Stimulated activated CD4-positive, alpha-beta T cell treated with anti-CD3 and anti-CD28 coated beads, Interleukin-12 subunit alpha, Interleukin-12 subunit beta, amount 100 ng/mL, for 24 hours (primary cell): ENCODE measurements at regions not wholly inside any gene's neighbourhood (a gene's known extent, or its start where the extent isn't known, plus 50 kb on each side); places are given as distances from the start of the nearest gene placed in this dataset.

Experiments
- DNase-seq, 2 experiments: peaks; one replicate each; pipeline ENCODE4 v3.0.0-alpha.2; 2020; ENCODE audit warnings: low read depth in 2 of 2

DNA sequence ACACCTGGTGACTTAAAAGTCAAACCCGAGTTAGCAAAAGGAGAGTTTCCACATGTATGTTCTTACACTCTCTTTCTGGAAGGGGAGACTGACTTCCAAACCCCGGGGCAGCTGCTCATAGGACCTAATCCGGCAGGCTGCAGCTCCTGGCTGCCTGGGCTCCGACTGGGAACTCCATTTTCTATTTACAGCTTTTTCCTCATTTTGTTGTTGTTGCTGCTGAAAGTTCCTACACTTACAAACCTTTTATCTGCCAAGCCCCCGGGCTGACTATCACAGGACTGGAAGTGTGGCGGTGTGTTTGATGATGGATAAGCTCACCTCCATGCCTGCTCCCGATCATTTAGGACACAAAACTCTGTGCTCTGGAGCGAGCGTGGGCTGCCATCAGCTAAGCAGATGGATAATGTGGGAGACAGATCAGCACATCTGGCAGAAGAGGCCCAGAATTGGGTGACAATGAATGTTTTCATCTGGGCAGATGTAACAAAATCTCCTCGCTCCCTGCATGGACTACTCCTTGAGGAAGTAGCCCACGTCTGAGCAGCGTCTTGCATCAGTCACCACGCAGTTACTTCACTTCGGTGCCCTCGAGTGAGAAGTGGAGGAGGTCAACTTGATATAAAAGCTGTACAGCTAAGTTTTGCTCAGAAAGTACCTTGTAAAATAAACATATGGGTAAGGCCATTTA is 114.4 kb upstream of the COPS8 start:
- no peak for DNase-seq

DNA sequence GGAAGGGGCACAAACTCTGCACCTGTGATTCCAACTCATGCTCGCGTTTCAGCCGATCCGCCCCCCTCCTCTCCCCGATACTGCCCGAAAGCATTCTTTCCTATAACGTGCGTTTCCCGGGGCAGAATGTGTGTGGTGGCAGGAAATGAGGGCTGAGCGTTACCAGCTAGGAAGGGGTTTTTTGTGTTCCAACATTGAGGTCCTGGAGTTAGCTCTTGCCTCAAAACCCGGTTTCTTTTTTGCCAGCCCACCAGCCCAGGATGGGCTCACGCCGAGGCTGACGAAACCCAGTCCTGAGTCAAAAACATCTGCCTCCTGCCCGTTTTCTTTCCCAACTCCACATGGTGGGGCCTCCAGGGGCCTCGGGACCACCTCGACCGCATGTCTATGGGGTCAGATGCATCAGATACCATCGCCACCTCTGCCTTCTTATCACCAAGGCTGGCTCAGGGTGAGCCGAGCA is 113.7 kb upstream of the COPS8 start:
- no peak for DNase-seq

DNA sequence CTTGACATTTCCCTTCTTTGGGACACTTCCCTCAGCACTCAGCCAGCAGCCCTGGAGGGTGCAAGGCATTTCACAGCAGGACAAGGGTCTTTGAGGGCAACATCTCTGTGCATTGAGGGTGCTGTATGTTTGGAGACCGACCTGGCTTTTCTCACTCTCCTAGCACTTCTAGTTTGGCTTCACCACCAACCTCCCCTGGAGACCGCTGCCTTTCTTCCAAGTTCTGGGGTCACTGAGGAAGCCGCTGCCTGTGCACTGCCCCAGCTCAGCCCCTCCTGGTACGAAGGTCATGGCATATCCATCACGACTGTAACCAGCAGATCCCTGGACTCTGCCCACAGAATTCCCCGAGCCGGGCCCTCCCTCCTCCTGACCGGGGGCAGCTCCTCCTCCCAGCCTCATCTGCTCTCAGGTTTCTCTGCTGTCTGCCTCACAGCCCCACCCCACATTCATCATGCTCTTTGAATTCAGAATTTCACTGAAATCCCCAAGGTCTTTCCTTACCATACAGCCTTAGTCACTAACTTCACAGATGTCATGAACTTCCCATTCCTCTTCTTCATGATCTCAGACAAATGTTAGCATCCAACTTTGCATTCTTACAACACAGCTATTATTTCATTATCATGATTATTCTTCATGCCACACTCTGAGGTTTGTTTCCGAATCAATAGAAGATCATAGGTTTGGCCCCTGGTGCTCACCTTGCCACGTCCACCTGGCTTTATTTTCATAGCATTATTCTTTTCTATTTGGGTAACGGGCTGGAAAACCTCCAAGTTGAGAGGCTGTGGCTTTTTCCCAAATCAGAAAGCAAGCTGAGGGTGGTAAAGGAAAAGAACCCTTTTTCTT is 113.0 kb upstream of the COPS8 start:
- DNase-seq, result no peak

DNA sequence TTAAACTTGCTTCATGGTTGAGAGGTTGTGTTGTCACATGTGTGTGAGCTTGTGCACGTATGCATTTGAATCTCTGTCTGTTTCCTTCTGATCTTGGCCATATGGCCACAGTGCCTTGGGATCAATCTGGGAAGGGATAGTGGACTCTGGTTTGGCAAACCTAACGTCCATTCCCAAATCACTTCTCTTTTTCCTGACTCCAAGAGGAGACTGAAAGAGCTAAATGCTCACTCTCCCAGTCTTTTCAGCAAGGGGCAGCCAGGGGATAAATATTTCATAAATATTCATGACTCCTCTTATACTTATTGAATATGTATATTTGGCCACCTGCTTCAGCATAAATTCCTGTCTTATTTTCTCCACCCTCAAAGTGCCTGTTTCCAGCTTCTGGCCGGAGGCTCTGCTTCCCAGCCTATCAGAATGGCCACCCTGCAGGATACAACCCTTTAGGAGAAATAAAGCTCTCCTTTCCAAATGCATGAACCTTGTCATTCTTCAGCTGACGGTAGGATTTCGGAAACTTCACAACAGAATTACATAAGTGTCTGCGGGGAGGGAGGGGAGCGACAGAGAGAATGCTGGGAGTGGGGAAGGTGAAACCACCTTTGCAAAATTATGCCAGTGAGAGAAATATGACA is 112.2 kb upstream of the COPS8 start:
- no peak for DNase-seq

DNA sequence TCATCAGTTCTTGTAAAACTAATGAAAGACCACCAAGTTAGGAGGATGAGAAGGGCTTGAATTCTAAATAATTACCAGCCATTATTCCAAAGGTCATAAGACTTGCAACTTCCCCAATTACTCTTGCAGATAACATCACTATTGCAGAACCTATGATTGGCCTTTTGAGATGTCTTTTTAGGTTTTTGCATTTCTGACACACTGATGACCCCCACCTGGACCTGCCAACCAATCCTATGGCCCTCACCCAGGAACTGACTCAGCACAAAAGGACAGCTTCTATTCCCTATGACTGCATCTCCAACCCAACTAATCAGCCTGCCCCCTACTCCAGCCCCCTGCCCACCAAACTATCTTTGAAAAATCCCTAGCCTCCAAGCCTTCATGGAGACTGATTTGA is 111.5 kb upstream of the COPS8 start:
- DNase-seq, result no peak

DNA sequence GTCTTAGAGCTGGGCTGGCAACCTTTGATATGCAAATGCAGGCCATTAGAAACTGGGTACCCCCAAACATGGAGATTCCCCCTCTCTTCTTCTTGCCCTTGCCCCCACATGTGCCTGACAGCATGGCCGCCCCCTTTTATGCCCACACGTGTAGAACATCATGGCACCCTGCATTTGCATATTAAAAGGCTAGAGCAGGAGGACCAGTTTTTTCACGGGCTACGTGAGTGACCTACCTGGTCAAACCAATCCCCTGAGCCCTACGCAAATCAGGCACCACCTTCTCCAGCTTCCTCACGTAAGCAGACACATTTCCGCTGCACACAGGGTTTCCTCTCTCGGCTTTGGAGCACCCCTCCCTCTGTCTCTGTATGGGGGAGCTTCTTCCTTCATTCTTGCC is 110.9 kb upstream of the COPS8 start:
- no peak for DNase-seq

DNA sequence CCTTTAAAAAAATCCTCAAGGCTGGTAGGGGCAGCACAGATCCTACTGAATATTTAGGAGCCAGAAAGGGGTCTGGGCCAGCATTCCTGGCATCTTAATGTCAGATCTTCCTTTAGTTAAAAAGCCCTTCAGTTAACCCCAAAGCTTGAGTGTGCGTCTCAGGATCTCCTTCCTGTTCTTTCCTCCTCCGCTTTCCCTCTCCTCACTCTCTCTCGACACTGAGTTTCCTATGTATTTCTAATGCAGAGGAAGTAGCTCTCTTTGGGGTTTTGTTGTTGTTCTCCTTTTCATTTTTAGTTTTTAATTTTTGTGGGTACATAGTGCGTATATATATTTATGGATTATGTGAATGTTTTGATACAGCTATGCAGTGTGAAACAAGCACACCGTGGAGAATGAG is 109.9 kb upstream of the COPS8 start:
- DNase-seq, result no peak

DNA sequence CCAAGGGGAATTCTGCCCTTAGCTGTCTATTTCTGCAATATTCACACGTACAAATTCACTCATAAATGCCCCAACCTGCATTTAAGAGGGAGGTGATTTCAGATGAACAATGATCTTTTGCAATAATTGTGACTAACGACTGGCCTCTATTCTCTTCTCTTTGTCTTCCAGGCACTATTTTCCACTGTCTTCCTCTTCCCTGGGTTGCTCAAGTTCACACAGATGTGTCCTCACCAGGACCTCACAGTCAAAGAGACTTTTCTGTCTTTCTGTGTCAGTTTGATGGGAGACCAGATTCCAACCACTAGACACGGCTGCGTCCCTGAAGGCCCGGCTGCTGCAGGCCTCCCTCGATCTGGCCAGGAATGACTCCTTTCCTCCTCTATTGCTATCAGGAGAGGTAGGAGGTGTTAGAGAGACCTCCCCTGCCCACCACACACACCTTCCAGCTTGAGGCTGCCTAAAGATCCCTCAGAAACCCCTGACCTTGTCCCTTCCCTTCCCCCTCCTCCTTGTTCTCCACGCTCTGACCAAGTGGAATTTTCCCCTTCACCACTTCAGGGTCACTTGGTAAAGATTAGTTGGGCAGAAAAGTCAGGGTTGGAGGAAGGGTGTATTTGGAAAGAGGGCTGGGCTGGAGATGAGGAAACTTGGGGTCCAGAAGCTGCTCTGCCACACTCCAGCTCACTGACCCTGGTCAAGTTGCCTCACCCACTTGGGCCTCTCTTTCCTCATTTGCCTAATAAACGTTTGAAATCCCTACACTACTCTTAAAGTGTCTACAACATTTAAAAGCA is 109.2 kb upstream of the COPS8 start:
- DNase-seq, result no peak

DNA sequence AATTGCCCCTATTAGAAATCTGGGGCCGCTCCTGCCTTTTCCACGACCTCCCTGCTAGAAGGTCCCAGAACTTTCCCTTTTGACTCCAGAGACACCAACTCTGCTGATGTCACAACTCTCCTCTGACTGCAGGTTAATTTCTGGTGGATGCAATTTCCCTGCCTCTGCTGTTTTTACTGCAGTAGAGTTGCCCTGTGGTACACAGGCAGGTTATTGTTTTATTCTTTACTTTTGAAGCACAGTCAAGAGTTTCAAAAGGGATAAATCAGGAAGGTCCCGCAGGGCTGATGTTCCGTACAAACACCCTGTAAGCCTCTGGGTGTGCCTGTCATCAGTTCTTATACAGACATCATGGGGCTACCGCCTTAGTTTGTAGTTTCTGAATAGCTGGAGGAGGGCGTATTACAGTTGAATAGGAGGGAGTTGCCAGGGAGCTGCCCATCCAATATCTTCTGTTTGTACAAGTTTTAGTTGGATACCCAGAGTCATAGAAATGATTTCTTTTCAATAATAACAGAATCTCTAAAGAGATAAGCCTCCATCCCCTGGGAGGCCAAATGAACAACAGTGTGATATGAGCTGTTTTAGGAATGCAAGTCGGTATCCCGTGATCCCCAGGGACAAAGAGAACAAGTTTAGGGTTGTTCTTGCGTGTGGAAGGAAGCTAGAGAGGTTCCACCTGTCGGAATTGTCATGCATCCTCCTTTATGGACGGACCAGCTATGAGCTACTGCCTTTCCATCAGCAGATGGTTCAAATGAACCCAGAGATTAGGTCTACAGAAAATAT is 108.4 kb upstream of the COPS8 start:
- DNase-seq, result no peak

DNA sequence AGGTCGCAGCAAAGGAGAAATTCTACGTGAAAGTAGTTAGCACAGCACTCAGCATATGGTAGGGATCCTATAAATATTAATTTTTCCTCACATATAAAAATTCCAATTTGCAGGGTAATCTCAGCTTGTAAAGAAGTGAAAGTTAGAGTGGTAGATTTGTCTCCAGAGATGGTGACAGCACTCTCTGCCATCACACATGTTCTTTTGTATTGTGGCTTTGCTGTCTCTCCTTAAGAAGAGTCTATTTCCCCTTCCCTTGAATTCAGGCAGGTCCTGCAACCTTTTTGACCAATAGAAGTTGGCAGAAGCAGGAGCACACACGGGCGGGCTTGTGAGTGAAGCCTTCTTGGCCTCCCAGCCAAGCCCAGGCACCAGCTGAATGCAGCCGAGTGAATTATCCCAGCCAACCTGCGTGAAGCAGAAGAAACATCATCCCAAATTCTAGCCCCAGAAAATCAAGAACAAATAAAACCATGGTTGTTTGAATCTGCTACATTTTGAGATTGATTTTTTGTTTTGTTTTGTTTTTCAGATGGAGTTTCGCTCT is 107.8 kb upstream of the COPS8 start:
- DNase-seq, result no peak

DNA sequence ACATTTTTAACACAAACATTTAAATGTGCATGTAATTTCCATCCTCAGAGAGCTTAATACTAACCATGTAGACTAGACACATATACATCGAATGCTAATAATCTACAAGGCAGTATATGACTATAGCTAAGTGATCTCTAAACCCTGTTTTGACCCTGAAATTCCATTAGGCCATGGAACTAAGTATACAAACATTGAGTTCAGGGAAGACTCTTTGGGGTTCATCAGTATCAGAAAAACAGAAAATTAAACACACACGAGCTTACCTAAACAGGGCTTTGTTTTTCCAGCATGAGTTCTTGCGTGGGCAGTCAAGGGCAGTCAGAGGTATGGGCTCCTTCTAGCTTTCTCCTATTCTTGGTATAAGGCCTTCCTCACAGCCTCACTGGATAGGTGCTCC is 106.0 kb upstream of the COPS8 start:
- DNase-seq, result no peak

DNA sequence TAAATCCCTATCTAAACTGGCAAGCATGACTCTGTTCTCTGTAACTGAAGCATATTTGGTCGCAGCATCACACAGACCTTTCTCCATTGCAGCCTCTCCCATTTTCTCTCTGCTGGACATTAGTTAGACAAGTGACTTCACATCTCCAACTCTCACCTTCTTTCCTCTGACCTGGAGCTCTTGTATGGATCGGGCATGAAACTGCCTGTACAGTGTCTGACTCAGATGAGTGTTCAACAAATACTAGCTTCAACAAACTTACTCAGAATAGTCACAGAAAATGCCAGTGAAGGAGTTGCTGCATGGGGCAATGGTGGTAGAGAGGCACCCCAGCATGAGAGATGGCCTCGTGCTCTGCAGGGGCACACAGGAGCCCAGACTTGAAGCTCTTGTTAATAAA is 104.7 kb upstream of the COPS8 start:
- no peak for DNase-seq

DNA sequence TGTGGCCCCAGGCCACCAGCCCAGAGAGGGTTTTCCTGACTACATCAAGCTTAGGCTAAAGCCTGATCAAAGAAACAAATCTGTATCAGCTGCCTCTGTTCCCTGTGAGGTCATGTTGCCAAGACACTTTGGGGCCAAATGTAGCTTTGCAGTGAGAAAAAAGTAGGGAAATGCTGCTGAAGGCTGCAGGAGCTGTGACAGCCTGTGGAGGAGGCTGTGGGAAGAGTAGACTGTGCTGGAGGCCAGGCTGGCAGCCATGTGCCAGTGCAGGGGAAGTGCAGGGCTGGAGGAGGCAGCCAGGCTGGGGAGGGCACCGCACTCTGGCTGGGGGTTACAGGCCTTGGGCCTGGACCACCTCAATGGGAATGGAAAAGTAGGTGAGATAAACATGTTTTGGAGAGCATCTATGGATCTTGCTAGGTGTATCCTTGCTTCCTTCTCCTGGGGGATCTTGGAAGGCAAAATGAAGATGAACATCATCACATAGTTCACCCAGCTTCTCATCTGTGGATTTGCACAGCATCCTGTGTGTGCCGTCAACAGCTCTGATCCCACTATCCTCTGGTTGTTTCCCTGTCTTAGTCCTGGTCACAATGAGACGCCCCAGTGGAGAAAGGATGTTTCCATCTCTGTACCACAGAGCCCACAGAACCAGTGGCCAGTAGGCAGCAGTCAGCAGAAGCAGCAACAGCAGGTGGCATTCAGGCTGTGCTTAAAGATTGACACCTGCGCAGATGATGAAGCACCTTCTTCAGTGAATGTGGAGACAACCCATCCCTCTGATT is 103.8 kb upstream of the COPS8 start:
- DNase-seq, result no peak

DNA sequence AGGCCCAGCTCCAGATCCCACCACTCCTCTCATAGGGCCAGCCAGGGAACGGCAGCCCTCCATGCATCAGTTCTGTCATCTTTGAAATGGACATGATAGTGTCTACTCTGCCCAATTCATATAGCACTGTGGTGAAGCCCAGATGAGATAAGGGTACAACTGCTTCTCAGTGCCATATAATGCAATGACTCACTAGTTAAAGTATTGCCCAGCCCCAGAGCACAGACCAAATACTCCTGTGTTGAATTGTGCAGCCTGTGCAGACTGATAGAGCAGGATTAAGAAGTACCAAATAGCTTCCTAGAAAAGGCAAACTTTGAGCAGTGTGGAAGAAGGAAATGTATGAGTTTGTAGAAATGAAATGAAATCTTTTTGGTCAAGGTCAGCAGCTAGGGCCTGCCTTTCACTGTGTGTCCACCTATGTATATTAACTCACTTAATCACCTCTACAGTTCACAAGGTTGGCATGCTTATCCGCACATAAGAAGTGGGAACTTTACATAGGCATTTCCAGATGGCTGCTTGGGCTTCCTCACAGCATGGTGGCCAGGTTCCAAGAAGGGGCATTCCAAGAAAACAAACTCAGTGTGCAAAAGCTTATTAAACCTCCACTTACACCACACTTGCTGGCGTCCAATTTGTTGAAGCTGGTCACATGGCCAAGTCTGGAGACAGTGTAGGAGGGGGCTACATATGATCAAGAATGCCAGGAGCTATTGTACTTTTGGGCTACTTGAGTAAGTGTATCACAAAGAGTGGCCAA is 102.8 kb upstream of the COPS8 start:
- no peak for DNase-seq

DNA sequence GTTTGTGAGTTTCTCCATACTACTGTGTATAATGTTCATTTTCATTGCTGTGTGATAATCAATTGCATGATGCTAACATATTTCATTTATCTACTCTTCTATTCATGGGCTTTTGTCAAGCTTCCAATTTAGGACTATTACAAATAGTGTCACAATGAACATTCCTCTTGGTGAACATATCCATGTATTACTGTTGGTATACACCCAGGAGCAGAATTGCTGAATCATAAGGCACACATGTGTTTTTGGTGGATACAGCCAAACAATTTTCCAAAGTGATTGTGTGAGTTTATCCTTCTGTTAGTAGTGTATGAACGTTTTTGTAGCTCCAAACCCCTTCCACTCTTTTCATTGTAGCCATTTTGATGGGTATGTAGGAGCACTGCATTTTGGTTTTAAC is 101.6 kb upstream of the COPS8 start:
- no peak for DNase-seq

DNA sequence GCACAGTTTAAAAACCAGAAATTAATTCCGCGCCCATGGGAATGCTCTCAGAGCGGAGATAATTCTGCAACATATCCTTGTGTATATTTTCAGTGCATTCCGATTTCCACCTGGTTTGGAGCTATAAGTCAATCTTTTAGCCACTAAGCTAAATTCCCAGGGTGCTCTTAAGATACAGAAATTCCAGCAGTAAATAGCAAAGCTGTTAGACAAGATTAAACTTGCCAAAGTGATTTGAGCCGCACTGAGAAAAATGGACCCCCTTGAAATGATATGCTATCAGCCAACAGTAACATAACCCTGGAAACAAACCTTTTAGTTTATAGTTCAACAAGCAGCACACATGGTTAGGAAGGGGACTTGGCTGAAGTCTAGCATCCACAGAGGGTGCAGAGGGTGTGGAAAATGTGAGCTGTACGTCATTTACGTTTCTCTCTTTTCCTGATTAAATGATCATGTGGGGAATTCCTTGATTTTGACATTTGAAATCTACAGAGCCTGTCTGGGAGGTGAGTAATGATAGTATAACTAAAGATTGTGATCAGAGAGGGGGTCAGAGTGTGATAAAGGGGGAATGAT is 99.8 kb upstream of the COPS8 start:
- no peak for DNase-seq

DNA sequence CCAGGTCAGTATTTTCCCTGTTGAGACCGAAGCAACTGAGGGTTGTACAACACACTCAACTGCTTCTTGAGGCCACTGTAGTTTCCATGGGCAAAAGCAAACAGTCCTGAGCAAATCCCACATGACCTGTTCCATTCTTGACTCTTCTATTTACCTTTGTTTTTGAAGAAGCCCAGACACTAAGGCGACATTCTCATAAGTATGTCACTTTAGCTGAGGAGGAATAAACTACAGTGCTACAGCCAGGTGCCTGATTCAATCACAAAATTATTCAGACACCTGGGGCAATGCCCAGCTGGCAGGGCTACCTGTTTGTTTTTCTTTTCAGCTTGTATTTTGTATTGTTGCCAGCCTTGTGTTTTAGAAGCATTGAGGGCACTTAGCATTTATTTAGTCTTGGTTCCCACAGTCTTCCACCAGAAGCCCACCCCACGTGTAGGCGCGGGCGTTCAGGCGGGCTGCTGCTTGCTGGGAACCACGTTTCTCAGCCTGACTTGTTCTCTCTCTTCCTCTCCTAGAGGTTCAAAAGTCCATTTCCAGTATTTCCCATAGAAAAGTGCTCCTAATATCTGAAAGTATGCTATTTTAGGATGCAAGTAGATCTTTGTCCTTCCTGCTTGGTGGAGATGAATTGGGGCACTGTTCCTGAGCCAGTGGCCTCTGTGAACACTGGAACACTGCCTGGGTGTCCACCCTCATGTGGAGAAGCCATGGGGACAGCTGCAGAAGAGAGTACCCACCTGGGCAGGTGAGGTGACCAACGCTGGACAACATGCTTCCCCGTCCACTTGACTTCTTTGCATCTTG is 99.0 kb upstream of the COPS8 start:
- DNase-seq, result no peak

DNA sequence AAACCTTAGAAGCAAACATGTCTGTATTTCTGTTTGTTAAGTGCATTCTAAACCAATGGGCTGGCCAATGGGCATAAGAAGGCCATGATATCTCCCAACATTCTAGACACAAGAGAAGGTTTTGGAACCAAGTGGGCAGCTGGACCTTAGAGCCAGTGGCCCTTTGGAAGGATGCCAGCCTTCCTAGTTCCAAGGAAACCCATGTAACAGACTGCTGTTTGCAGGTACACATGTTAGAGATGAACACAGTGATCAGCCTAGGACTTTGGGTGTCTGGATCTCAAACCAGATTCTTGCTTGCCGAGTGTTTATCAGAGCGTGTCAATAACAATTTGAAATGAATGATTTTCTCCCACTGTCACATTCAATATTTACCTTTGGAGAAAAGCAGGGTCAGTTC is 97.5 kb upstream of the COPS8 start:
- no peak for DNase-seq
